NCI-H748 treated with DMSO at 0.1 percent for 48 hours (cell line): ENCODE measurements at regions not wholly inside any gene's neighbourhood (a gene's known extent, or its start where the extent isn't known, plus 50 kb on each side); places are given as distances from the start of the nearest gene placed in this dataset.

Experiments
- DNase-seq: peaks from one replicate; lab custom pipeline; 2025; lab: John Stamatoyannopoulos, UW

DNA sequence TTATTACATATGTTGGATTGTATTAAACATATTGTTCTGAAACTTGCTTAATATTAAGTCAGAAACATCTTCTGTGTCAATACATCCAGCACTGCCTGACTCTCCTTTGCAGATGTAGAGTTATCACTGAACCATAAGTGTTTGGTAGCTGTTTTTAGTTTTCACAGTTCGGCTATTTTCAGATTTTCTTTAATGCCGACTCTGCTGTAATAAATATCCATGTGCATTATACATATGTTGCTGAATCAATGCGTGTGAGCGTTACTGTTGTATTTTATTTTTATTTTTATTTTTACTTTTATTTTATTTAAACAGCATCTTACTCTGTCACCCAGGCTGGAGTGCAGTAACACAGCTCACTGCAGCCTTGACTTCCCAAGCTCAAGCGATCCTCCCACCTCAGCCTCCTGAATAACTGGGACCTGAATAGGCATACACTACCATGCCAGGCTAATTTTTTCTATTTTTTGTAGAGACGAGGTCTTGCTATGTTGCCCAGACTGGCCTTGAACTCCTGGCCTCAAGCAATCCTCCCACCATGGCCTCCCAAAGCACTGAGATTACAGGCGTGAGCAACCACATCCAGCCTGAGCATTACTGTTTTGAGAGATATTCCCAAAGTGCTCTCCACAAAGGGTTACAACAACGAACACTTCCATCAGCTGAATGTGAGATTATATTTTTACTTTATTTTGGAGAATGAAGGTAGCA lies 50.7 kb upstream of the NOCT start:
- DNase-seq = no peak

DNA sequence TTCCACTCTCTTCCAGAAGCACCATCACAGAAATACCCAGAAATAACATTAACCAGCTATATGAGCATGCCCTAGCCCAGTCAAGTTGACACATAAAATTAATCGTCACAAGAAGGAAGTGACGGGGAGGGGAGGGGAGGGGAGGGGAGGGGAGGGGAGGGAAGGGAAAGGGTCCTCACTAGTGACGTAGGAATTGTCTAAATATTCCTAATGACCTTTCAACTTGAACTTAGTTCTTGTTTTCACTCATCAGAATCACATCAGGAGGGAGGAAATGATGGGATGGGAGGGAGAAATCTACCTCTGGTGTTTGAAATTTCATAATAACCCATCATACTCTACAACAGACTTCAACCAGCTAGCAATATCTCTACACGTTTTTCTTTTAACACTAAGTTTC lies 52.2 kb upstream of the NOCT start:
- DNase-seq = no peak

DNA sequence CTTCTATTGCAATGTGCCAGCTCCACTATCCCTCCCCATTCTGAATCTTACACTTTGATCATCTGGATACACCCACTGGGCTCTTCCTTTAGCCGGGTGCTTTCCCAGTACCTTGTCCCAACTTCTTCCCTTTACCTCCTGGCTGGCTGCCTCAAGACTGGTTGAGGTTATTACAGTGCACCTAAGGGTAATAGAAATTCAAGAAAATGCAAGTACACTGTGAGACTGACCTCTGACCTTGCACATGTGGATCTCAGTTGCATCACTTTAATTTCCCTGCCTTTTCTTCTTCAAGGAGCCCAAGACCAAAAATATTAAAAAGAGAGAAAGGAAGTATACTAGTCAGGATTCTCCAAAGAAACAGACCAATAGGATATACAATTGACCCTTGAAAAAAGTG lies 53.9 kb upstream of the NOCT start:
- no peak for DNase-seq

DNA sequence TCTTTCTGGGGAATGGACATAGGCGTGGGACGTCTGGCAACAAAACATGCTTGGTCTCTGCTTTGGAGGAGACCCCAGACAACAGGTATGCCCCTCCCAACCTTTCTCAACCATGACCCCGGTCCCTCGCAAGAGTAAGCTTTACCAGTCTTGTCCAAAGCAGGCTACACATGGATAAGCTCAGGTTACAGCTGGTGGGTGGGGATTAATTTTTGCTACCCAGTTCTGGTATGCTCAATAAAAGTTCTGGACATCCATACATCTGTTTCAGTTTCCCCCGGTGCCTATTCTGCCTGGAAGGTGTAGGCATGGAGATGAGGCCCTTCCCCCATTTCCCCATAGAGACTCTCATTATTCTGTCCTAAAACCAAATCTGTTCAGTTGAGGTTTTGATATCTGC lies 54.5 kb upstream of the NOCT start:
- DNase-seq = no peak

DNA sequence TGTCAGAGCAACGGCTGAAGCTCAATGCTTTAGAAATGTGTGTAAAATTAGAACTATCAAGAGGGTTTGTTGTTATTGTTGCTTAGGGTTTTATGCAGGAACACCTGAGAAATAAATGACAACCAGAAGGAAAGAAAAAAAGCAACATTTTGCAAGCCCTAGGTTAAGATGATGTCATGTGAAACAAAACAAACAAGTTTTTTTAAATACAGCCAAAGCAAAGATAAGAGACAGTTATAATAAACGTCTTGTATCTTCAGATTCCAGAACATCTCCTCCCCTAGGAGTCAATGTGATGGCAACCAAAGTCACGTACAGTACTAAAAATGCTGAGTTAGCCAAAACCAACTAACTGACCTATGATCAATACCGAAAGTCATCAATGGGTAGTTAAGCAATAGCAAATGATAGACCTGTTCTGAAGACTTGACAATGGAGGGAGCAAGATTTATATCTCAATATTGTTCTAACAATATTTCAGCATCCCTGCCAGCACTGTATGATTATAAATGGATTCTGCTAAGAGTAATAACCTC lies 55.3 kb upstream of the NOCT start:
- DNase-seq = no peak

DNA sequence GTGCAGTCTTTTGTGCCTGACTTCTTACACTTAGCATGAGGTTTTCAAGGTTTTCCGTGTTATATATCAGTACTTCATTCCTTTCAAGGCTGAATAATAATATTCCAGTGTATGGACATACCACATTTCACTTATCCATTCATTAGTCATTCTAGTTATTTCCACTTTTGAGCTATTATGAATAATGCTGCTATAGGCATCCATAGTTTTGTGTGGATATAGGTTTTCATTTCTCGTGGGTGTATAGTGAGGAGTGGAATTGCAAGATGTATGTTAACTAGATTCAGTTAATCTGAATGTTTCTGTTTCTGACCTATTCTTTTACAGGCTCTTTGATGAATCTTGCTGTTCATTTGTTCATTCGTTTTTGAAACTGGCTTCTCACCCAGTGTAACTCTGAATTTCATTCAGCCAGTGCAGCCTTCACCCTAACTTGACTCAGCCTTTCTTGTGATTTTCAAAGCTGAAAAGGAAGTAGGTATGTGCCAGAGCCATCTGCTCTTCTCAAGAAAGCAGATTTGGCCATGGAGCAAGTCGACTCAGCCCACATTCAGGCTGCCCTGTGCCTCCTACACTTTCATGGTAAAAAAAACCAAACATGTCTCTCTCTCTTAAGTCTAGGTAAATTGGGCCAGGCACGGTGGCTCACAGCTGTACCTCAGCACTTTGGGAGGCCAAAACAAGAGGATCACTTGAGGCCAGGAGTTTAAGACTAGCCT lies 56.3 kb upstream of the NOCT start:
- DNase-seq = no peak

DNA sequence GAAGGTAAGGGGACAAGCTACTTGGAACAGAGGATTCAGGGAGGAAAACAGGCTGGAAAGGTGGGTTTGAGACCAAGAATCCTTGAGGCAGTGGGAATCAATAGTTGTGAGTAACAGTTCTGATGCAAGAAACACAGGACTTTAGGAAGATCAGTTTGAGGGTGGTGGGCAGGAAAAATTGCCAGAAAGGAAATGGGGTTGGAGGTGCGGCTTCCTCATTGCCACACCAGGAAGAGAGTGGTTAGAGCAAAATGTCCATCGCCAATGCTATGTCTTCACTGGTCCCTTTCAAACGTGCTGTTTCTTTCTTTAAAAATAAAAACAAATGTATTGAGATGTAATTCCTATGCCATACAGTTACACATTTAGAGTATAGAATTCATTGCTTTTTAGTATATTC lies 57.1 kb upstream of the NOCT start:
- DNase-seq = no peak

DNA sequence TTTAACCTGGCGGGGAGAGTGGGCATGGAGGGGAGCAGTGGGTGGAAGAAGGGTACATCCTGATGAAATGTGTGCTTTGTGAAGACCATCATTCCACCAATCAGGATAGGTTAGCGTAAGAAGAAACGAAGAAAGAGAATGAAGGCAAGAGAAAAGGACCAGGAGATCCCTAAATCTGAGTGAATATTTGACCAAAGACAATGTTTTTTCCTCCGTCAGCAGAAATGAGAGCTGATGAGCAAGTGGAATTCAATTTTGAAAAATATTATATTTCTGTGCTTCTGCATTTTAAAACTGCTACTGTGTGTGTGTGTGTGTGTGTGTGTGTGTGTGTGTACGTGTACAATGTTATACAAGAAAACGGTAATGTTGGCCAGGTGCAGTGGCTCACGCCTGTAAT lies 58.3 kb upstream of the NOCT start:
- DNase-seq = no peak

DNA sequence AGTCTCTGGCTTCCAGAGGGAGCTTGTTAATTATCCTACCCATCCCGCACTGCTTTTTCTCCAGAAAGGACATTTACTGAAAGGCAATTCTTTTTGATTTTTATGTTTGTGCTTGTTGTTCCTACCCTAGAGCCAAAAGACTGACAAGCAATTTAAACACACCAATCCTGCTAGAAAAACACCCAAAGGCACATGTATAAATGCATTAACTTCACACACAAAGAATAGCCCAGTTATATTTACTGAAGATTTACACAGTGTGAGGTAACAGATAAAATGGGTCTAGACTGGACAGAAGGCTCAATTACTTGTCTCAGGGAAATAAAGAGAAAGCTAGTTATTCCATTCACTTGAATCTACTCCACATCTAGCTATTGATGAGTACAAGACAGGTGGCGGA lies 61.2 kb upstream of the NOCT start:
- DNase-seq = no peak

DNA sequence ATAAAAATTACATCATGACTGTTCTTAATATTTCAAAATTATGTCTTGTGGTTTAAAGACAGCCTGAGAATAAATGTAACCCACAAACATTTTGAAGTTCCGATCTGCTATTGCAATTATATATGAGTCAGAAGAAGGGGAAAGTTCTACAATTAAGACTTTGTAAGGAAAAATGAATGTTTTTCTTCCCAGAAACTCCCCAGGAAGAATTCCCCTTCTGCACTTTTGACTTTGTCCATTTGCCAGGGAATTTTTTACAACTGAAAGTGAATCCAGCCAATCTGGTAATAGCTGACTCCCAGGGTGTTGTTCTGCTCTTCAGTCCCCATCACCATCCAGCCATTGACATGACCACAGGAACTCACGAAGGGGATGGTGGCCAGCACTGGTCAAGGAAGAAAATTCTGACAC lies 61.6 kb upstream of the NOCT start:
- DNase-seq = no peak

DNA sequence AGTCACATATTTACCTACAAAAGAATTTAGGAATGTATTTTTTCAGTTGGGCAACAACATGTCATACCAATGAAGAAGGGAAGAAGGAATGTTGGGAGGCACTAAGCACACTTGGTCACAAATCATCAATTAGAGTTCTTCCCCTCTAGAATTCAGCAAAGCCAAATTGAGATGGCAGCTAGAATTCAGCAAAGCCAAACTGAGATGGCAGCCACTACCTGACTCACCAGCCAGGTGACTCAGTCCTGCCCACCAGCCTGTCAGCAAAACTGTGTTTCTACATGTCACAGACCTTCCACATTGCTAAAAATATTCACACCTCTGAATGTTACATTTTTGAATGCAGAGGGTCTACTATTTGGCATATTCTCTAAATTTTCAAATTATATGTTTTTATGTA lies 63.2 kb upstream of the NOCT start:
- no peak for DNase-seq

DNA sequence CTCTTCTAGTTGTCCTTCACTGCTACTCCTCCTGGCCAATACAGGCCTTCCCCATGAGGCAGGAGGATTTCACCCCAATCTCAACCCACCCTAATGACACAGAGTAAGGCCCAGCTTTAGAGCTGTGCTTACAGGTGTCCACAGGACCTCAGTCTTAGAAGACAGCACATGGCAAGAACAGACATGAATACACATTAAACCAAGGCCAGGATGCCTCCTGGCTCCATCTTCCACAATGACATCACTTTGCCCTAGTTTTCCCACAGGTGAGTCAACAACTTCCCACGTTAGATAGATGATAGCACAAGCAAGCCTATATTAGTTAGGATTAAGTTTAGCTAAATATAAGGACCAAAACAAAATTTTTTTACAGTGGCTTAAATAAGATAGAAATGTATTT lies 63.8 kb upstream of the NOCT start:
- no peak for DNase-seq

DNA sequence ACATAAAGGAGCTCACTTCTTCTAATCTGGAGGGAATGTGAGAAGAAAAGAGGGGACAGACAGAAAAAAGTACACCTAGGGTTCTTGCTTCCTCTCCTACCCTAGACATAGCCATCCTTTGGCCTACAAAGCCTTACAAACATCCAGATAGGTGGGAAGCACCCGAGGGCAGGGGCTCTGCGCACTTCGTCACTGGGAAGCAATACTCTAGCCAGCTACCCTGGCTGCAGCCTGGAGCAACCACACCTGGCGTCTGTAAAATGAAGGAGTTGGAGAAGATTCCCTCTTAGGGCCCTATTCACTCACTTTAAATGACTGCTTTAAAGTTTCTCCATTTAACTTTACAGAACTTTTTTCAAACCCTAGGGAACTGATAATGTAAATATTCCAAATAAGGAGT lies 65.7 kb upstream of the NOCT start:
- no peak for DNase-seq

DNA sequence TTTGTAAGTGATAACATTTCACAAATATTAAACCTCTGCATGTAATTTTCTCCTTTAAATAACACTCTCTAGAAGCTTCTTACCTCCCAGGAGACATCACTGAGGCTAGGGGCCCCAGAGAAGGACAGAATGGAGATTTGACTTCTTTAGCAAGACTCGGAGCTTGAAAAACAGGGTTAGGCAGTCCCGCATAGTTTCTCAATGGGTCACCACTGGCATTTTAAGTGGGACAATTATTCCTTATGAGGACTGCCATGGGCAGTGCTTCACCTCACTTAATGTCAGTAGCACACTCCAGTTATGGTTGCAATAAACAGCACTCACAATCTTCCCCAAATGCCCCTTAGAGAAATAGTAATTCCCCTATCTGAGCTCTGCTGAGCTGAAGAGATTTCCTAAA lies 66.7 kb upstream of the NOCT start:
- no peak for DNase-seq

DNA sequence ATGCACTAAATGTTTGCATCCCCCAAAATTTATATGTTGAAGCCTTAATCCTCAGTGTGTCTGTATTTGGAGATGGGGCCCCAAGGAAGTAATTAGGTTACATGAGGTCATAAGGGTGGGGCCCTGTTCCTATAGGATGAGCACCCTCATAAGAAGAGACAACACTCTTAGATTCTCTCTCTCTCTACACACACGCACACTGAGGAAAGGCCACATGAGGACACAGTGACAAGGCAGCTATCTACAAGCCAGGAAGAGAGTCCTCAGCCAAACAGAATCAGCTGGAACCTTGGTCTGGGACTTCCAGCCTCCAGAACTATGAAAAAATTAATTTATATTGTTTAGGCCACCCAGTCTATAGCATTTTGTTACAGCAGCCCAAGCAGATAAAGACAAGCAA lies 69.3 kb upstream of the NOCT start:
- no peak for DNase-seq

DNA sequence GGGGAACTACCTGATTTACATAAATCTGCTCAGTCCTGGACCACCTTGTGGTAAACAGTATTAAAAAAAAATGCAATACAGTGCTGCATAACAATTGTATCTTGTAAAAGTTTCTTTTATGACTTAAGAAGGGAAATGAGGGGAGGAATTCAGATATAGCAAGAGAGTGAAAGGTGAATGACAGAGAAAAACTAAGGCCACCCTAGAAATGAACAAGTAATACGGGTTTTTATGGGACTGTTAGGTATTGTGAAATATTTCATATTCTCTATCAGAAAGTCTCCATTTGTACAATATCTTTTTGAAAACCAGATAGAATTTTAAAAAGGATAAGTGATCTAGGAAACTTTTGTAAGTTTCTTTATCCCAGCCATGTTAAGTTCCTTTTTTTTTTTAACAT lies 69.7 kb upstream of the NOCT start:
- DNase-seq = no peak

DNA sequence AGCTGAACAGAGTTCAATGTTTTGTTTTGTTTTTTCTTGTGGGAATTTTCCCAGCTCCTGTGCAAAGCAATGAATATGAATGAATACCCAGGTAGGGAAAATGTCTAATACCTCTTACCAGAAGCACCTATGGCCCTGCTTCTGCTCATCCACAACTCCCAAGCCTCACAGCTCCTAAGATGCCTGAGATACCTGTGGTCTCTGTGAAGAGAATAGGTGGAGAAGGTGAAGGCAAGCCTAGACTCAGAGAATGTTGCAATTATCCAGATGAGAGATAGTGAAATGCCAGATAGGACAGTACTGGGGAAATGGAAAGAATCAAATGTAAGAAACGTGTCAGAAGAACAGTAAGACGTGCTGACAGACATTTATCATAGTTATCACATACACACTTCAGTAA lies 70.2 kb upstream of the NOCT start:
- no peak for DNase-seq

DNA sequence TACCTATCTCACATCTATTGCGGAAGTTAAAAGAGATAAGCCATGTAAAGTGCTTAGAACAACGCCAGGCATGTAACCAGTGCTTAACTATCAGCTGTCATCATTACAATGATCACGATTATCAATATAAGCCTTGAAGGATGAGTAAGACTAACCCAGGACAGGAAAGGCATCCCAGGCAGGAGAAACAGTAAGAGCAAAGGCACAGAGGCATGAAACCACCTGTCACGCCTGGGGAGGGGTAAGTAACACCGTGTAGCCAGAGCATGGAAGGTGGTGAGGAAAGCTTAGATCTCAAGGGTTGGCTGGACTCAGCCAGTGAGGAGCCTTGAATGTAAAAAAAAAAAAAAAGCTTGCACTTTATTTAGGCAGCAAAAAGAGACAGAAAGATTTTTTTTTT lies 71.7 kb upstream of the NOCT start:
- DNase-seq = no peak

DNA sequence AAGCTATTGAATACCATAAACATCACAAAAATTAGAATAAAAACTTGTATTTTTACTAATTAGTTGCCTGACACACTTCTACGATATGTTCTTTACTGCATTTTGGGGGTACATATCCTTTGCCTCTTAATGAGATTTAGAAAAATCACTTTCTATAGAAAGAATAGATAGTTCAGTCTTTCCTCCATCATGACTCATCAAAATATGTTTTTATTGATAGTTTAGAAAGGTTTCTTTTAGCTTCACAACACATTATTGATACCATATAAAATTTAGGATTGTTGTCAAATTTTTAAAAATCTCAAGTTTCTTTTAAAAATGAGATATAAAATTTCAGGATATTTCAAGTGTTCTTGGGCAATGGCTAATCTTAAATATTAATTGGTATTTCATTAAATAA lies 74.5 kb upstream of the NOCT start:
- no peak for DNase-seq

DNA sequence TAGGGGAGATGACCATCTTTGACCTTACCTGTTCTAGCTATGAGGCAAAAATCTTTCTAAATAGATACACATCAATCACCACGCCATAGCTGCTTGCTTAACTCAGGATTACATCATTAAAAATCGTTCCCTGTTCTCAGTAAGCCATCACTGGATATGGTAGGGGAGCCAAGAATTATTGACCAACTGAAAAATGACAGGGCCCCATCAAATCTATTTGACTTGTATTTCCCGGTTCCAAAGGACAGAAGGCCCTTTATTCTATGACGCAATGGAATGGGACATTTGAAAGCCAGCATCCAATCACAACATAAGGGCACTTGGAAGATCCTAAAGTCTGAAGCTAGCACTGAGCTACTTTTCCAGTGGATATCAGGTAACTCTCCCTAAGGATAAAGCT lies 75.6 kb upstream of the NOCT start:
- DNase-seq = no peak

DNA sequence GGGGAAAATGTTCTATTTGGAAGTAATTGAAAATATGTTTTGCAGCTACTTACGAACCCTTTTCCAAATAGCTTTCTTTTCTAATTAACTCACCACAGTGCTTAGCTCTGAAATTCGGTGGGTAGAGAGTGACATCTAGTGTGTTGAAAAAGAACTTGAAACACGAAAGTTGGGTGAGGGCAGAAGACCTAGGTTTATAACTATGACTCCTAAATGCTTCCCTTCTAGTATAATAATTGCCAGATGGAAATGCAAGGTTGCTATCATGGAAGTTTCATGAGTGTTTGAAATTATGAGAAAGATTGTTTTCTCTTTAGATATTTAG lies 77.3 kb upstream of the NOCT start:
- DNase-seq = peak; percentile 62

DNA sequence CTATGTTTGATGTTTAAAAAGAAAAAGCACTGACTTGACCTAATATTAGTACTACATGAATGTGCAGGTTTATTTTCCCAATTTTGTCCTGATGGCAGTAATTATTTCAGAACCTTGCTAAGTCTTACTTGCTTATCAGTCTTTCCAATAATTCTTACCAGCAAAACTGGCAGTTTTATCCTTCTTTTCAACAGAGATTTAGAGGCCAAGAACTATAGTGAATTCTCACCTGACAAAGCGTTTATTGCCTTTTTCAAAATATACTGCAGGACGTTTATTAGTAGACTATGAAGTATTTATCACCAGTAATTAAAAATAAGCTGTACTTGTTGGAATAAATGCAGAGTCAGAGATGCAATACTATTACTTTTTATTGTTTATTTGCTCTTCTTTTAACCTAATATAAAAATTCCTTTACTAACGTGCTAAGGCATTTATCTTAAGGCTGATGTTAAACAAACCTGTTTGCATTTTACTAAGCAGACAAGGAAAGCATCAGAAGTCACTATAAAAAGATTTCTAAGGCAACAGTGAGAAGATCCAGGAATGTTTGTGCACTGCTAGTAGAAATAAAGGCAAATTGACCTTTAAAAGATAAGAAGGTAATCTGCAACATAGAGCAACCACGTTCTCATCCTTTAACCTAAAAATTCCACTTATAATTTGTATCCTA lies 80.3 kb upstream of the NOCT start:
- no peak for DNase-seq

DNA sequence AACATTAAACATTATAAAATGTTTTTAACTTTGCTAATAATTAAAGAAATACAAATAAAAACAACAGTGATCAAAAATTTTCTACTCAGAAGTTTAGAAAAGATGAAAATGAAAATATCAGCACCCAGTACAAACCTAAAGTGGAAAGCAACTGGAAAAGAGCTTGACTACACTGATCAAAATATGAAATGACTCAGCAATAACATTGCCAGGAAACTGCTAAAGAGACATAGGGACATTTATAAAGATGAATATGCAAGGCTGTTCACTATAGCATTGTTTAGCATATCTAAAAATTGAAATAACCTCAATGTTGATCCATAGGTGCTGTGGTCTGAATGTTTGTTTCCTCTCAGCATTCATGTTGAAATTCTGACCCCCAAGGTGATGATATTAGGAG lies 88.5 kb upstream of the NOCT start:
- DNase-seq = no peak
